GM19035 (cell line): ENCODE measurements at regions not wholly inside any gene's neighbourhood (a gene's known extent, or its start where the extent isn't known, plus 50 kb on each side); places are given as distances from the start of the nearest gene placed in this dataset.
"Not testable (repeated sequence)": the region's sequence is repeated elsewhere in the genome, so short reads cannot be mapped to it uniquely, and the experiment has no call there.

Experiments
- ATAC-seq: cut with Tn5 transposase; IDR thresholded peaks from one replicate; pipeline ENCODE4 v1.9.1; 2021; ENCODE audit not compliant: unreplicated experiment

GRCh38 chr3:912717-913116 is 180.1 kb upstream of the CNTN6 start:
- not testable (repeated sequence) for ATAC-seq

- no peak for ATAC-seq
Measured at GRCh38 chr3:923161-923910, 169.5 kb upstream of the CNTN6 start.

GRCh38 chr3:930866-931265 is 162.0 kb upstream of the CNTN6 start:
- no peak for ATAC-seq

GRCh38 chr3:933326-933725 is 159.5 kb upstream of the CNTN6 start:
- ATAC-seq: no peak

- ATAC-seq: no peak
Measured at GRCh38 chr3:944786-945185, 148.0 kb upstream of the CNTN6 start.

- ATAC-seq: no peak
Measured at GRCh38 chr3:945738-946137, 147.1 kb upstream of the CNTN6 start.

- no peak for ATAC-seq
Measured at GRCh38 chr3:952906-953305, 139.9 kb upstream of the CNTN6 start.

GRCh38 chr3:963255-963654 is 129.6 kb upstream of the CNTN6 start:
- no peak for ATAC-seq

GRCh38 chr3:963755-964154 is 129.1 kb upstream of the CNTN6 start:
- ATAC-seq: no peak

GRCh38 chr3:965826-966225 is 127.0 kb upstream of the CNTN6 start:
- no peak for ATAC-seq

- no peak for ATAC-seq
Measured at GRCh38 chr3:966341-966740, 126.5 kb upstream of the CNTN6 start.

- no peak for ATAC-seq
Measured at GRCh38 chr3:973340-973739, 119.5 kb upstream of the CNTN6 start.

- ATAC-seq: no peak
Measured at GRCh38 chr3:976006-976405, 116.8 kb upstream of the CNTN6 start.

GRCh38 chr3:981156-981555 is 111.7 kb upstream of the CNTN6 start:
- no peak for ATAC-seq

- no peak for ATAC-seq
Measured at GRCh38 chr3:988785-989184, 104.0 kb upstream of the CNTN6 start.

GRCh38 chr3:992871-993270 is 100.0 kb upstream of the CNTN6 start:
- no peak for ATAC-seq

GRCh38 chr3:1002010-1002409 is 90.8 kb upstream of the CNTN6 start:
- ATAC-seq: no peak

- ATAC-seq: no peak
Measured at GRCh38 chr3:1007866-1008265, 85.0 kb upstream of the CNTN6 start.

- ATAC-seq: no peak
Measured at GRCh38 chr3:1010228-1010627, 82.6 kb upstream of the CNTN6 start.

- no peak for ATAC-seq
Measured at GRCh38 chr3:1015826-1016225, 77.0 kb upstream of the CNTN6 start.

GRCh38 chr3:1017870-1018269 is 75.0 kb upstream of the CNTN6 start:
- ATAC-seq: no peak

GRCh38 chr3:1019157-1019556 is 73.7 kb upstream of the CNTN6 start:
- no peak for ATAC-seq

- no peak for ATAC-seq
Measured at GRCh38 chr3:1026395-1026794, 66.4 kb upstream of the CNTN6 start.
